GM23248 (cell line): ENCODE measurements at regions not wholly inside any gene's neighbourhood (a gene's known extent, or its start where the extent isn't known, plus 50 kb on each side); places are given as distances from the start of the nearest gene placed in this dataset.

Experiments used
- DNase-seq: peaks from one replicate; pipeline ENCODE4 v3.0.0-alpha.2; 2015
- H2AFZ ChIP-seq: fragments of 200-600 bp; sonication (generic); 2 replicates; pipeline ENCODE4 v1.6.1; 2016; ENCODE audit warnings: antibody characterized with exemption
- H3F3A ChIP-seq: fragments of 200-600 bp; sonication (generic); 2 replicates; pipeline ENCODE4 v1.6.1; 2016; ENCODE audit warnings: mild to moderate bottlenecking, antibody characterized with exemption, mixed run types; ENCODE audit not compliant: insufficient read depth
- H3K27ac ChIP-seq: fragments of 200-600 bp; sonication (generic); 2 replicates; pipeline ENCODE4 v1.5.1; 2016; ENCODE audit warnings: mild to moderate bottlenecking
- H3K27me3 ChIP-seq: fragments of 200-600 bp; sonication (generic); replicated peaks from 2 replicates; pipeline ENCODE4 v1.6.1; 2016; ENCODE audit warnings: mild to moderate bottlenecking; ENCODE audit not compliant: insufficient read depth
- H3K36me3 ChIP-seq: fragments of 200-600 bp; sonication (generic); 2 replicates; pipeline ENCODE4 v1.6.1; 2016; ENCODE audit warnings: low read depth, mild to moderate bottlenecking
- H3K4me1 ChIP-seq: fragments of 200-600 bp; sonication (generic); 2 replicates; pipeline ENCODE4 v1.6.1; 2016; ENCODE audit warnings: mild to moderate bottlenecking; ENCODE audit not compliant: insufficient read depth
- H3K4me2 ChIP-seq: fragments of 200-600 bp; sonication (generic); one replicate; pipeline ENCODE4 v1.6.1; 2016; ENCODE audit warnings: mild to moderate bottlenecking; ENCODE audit not compliant: unreplicated experiment
- H3K4me3 ChIP-seq: fragments of 200-600 bp; sonication (generic); 2 replicates; pipeline ENCODE4 v1.5.1; 2016; ENCODE audit warnings: mild to moderate bottlenecking
- H3K79me2 ChIP-seq: fragments of 200-600 bp; sonication (generic); 2 replicates; pipeline ENCODE4 v1.6.1; 2016; ENCODE audit warnings: mild to moderate bottlenecking; ENCODE audit not compliant: insufficient read depth
- H3K9ac ChIP-seq: fragments of 200-600 bp; sonication (generic); 2 replicates; pipeline ENCODE4 v1.6.1; 2016; ENCODE audit warnings: mild to moderate bottlenecking
- H3K9me2 ChIP-seq: fragments of 200-600 bp; sonication (generic); 2 replicates; pipeline ENCODE4 v1.6.1; 2016; ENCODE audit warnings: mixed run types, mild to moderate bottlenecking, moderate library complexity; ENCODE audit not compliant: insufficient read depth
- H3K9me3 ChIP-seq: fragments of 200-600 bp; sonication (generic); one replicate; pipeline ENCODE4 v1.6.1; 2017; ENCODE audit warnings: low read depth
- H4K20me1 ChIP-seq: fragments of 200-600 bp; sonication (generic); 2 replicates; pipeline ENCODE4 v1.6.0; 2016; ENCODE audit not compliant: insufficient read depth
- EZH2 ChIP-seq: fragments of 200-600 bp; sonication (generic); IDR thresholded peaks from 2 replicates; pipeline ENCODE4 v1.6.1; 2018; ENCODE audit warnings: antibody characterized with exemption, mild to moderate bottlenecking; ENCODE audit not compliant: insufficient read depth, poor library complexity, severe bottlenecking
- EZH2phosphoT487 ChIP-seq: fragments of 200-600 bp; sonication (generic); IDR thresholded peaks from 2 replicates; pipeline ENCODE4 v1.6.1; 2018; ENCODE audit warnings: antibody characterized with exemption, moderate library complexity, mild to moderate bottlenecking, low read depth; ENCODE audit not compliant: insufficient read depth
- WGBS, 2 experiments: methylation state at CpG; one replicate each; pipeline ENCODE4 v1.1.6; 2015 to 2017; ENCODE audit warnings: low lambda C conversion rate in 2 of 2, low coverage in 1 of 2; ENCODE audit errors: missing lambda C conversion rate in 2 of 2; 5-methylcytosine and 5-hydroxymethylcytosine counted together
- in situ Hi-C: fragments of 300-500 bp; cut with MboI; formaldehyde crosslinking; loops from 2 replicates; pipeline ENCODE4 v1.15.0; 2020

GRCh38 chr2:2681085-2681484, 350.0 kb upstream of the MYT1L start:
- H2AFZ ChIP-seq: no peak overlapping the region
- no peaks in the 10 kb centered on the region for H3K4me1 ChIP-seq
- no peaks in the 10 kb centered on the region for H3K79me2 ChIP-seq
- 19 to 22% methylated on average over 4 of the region's 4 CpGs for WGBS, 2 experiments
- in situ Hi-C loops: no loop called here
- no peaks in the 10 kb centered on the region for H4K20me1 ChIP-seq
- H3K27me3 ChIP-seq: no peaks in the 10 kb centered on the region
- no peak overlapping the region for H3K9ac ChIP-seq
- H3K9me2 ChIP-seq: no peaks in the 10 kb centered on the region
- no peak overlapping the region for H3K4me3 ChIP-seq
- no peak overlapping the region for H3K27ac ChIP-seq
- no peaks in the 10 kb centered on the region for H3K9me3 ChIP-seq
- H3F3A ChIP-seq: no peaks in the 10 kb centered on the region
- H3K4me2 ChIP-seq: no peak overlapping the region
- H3K36me3 ChIP-seq: no peaks in the 10 kb centered on the region
- DNase-seq: no peak
- TF ChIP-seq EZH2phosphoT487: no peak
- no peak for TF ChIP-seq EZH2

- WGBS, 2 experiments: 27 to 29% methylated on average over 6 of the region's 6 CpGs
- no peaks in the 10 kb centered on the region for H3K9me2 ChIP-seq
- in situ Hi-C loops: no loop called here
Measured at GRCh38 chr2:2674831-2675230, 343.8 kb upstream of the MYT1L start.

GRCh38 chr2:2673406-2673805, 342.3 kb upstream of the MYT1L start:
- no peak for DNase-seq
- H3K27me3 ChIP-seq: no peaks in the 10 kb centered on the region
- TF ChIP-seq EZH2: no peak
- no peak for TF ChIP-seq EZH2phosphoT487
- H3K4me2 ChIP-seq: no peak overlapping the region
- H3K79me2 ChIP-seq: no peaks in the 10 kb centered on the region
- H3K9ac ChIP-seq: no peak overlapping the region
- H3K9me3 ChIP-seq: no peaks in the 10 kb centered on the region
- no peaks in the 10 kb centered on the region for H3K36me3 ChIP-seq
- H3K4me3 ChIP-seq: no peak overlapping the region
- H2AFZ ChIP-seq: no peak overlapping the region
- no peaks in the 10 kb centered on the region for H3F3A ChIP-seq
- H3K4me1 ChIP-seq: no peaks in the 10 kb centered on the region
- in situ Hi-C loops: no loop called here
- no peak overlapping the region for H3K27ac ChIP-seq
- H4K20me1 ChIP-seq: no peaks in the 10 kb centered on the region
- H3K9me2 ChIP-seq: no peaks in the 10 kb centered on the region
- WGBS, 2 experiments: 9 to 19% methylated on average over 3 of the region's 3 CpGs

More at GRCh38 chr2:2674831-2675230, 343.8 kb upstream of the MYT1L start:
- no peaks in the 10 kb centered on the region for H3K27me3 ChIP-seq
- no peaks in the 10 kb centered on the region for H4K20me1 ChIP-seq
- H3K27ac ChIP-seq: no peak overlapping the region
- no peaks in the 10 kb centered on the region for H3K4me1 ChIP-seq
- H3K79me2 ChIP-seq: no peaks in the 10 kb centered on the region
- H2AFZ ChIP-seq: no peak overlapping the region
- no peaks in the 10 kb centered on the region for H3F3A ChIP-seq
- DNase-seq: no peak
- H3K4me2 ChIP-seq: no peak overlapping the region
- H3K4me3 ChIP-seq: no peak overlapping the region
- H3K9ac ChIP-seq: no peak overlapping the region
- no peak for TF ChIP-seq EZH2phosphoT487
- TF ChIP-seq EZH2: no peak
- no peaks in the 10 kb centered on the region for H3K36me3 ChIP-seq
- H3K9me3 ChIP-seq: no peaks in the 10 kb centered on the region

- Histone ChIP-seq H3K4me3 (no peak overlapping the region), H3K4me1 (no peaks in the 10 kb centered on the region), H3K27ac (no peak overlapping the region), H3K27me3 (no peaks in the 10 kb centered on the region), H3K79me2 (no peaks in the 10 kb centered on the region), H3K36me3 (no peaks in the 10 kb centered on the region), H3K9me2 (no peaks in the 10 kb centered on the region), H3F3A (no peaks in the 10 kb centered on the region), H2AFZ (no peak overlapping the region), H3K9me3 (no peaks in the 10 kb centered on the region), H3K9ac (no peak overlapping the region), H4K20me1 (no peaks in the 10 kb centered on the region), H3K4me2 (no peak overlapping the region)
- TF ChIP-seq EZH2phosphoT487: no peak
- TF ChIP-seq EZH2: no peak
- no peak for DNase-seq
- 27 to 30% methylated on average over 14 of the region's 14 CpGs for WGBS, 2 experiments
- in situ Hi-C loops: no loop called here
Measured at GRCh38 chr2:2672249-2672648, 341.2 kb upstream of the MYT1L start.

GRCh38 chr2:2671826-2672225, 340.8 kb upstream of the MYT1L start:
- H3K36me3 ChIP-seq: no peaks in the 10 kb centered on the region
- in situ Hi-C loops: no loop called here
- 8 to 14% methylated on average over 6 of the region's 6 CpGs for WGBS, 2 experiments
- H3K4me3 ChIP-seq: no peak overlapping the region
- H3K9ac ChIP-seq: no peak overlapping the region
- no peak for DNase-seq
- no peaks in the 10 kb centered on the region for H3F3A ChIP-seq
- no peaks in the 10 kb centered on the region for H4K20me1 ChIP-seq
- no peaks in the 10 kb centered on the region for H3K79me2 ChIP-seq
- no peaks in the 10 kb centered on the region for H3K27me3 ChIP-seq
- H3K9me3 ChIP-seq: no peaks in the 10 kb centered on the region
- no peaks in the 10 kb centered on the region for H3K4me1 ChIP-seq
- H3K9me2 ChIP-seq: no peaks in the 10 kb centered on the region
- no peak overlapping the region for H2AFZ ChIP-seq
- H3K27ac ChIP-seq: no peak overlapping the region
- no peak for TF ChIP-seq EZH2phosphoT487
- TF ChIP-seq EZH2: no peak
- H3K4me2 ChIP-seq: no peak overlapping the region
